GM12878 (cell line): ENCODE measurements at regions not wholly inside any gene's neighbourhood (a gene's known extent, or its start where the extent isn't known, plus 50 kb on each side); places are given as distances from the start of the nearest gene placed in this dataset.

Experiments
- ATAC-seq: fragments of 200-7000 bp; cut with Tn5 transposase; 3 replicates; pipeline ENCODE4 v1.9.1; 2020; ENCODE audit warnings: mild to moderate bottlenecking, moderate library complexity
- BruUV-seq: library from RNA; stranded (reverse); fragments of 400-500 nt; replicated peaks from 2 replicates; lab custom pipeline; 2021; lab: Mats Ljungman, UMichigan
- CTCF ChIA-PET: fragments of 300-600 bp; sonication (Branson Sonifier 250); formaldehyde crosslinking; extraction: SDS; loops from one replicate; lab custom pipeline; 2021; ENCODE audit warnings: inconsistent platforms; lab: Yijun Ruan, JAX
- POLR2A ChIA-PET: fragments of 350-600 bp; formaldehyde crosslinking; extraction: SDS; loops from one replicate; lab custom pipeline; 2021; ENCODE audit warnings: inconsistent platforms; lab: Charles Lee
- RAD21 ChIA-PET: fragments of 300-600 bp; sonication (Branson Sonifier 250); formaldehyde crosslinking; loops from one replicate; lab custom pipeline; 2023; ENCODE audit warnings: antibody characterized with exemption; ENCODE audit not compliant: unreplicated experiment; lab: Charles Lee
- SMC1A ChIA-PET: fragments of 300-600 bp; sonication (Branson Sonifier 250); formaldehyde crosslinking; loops from one replicate; lab custom pipeline; 2023; ENCODE audit not compliant: unreplicated experiment, uncharacterized antibody; lab: Charles Lee
- DNase-seq: peaks from one replicate; pipeline ENCODE4 v3.0.0-alpha.2; 2011; ENCODE audit warnings: low read depth, low spot score
- FAIRE-seq: peaks from 3 replicates; lab custom pipeline; 2011; peaks lifted over from hg19 to GRCh38; lab: Jason Lieb, UNC
- H2AFZ ChIP-seq: 2 replicates; pipeline ENCODE4 v1.6.0; 2011; ENCODE audit warnings: low read depth, low read length, control low read depth; ENCODE audit not compliant: control insufficient read depth
- H3K27ac ChIP-seq: 2 replicates; pipeline ENCODE4 v1.5.1; 2011; ENCODE audit warnings: control low read depth; ENCODE audit not compliant: control insufficient read depth, insufficient read depth
- H3K27me3 ChIP-seq, 2 experiments: replicated peaks in 1 of 2; 2 replicates each; pipeline versions ENCODE4 v1.6.0 to v1.6.1; 2011; ENCODE audit warnings: low read length in 1 of 2; ENCODE audit not compliant: control insufficient read depth in 2 of 2, insufficient read depth in 2 of 2
- H3K36me3 ChIP-seq, 2 experiments: 2 replicates each; pipeline ENCODE4 v1.5.1; 2011; ENCODE audit warnings: low read length in 1 of 2; ENCODE audit not compliant: control insufficient read depth in 2 of 2, insufficient read depth in 2 of 2
- H3K4me1 ChIP-seq: 2 replicates; pipeline ENCODE4 v1.6.1; 2011; ENCODE audit warnings: mild to moderate bottlenecking, low read length, moderate library complexity, mixed read lengths; ENCODE audit not compliant: control insufficient read depth, insufficient read depth
- H3K4me2 ChIP-seq: 2 replicates; pipeline ENCODE4 v1.6.0; 2011; ENCODE audit warnings: control low read depth; ENCODE audit not compliant: control insufficient read depth, insufficient read depth
- H3K4me3 ChIP-seq: fragments of 200-600 bp; sonication (generic); 2 replicates; pipeline ENCODE4 v1.5.1; 2016
- H3K79me2 ChIP-seq: 2 replicates; pipeline ENCODE4 v1.6.0; 2011; ENCODE audit warnings: low read length; ENCODE audit not compliant: control insufficient read depth, insufficient read depth
- H3K9ac ChIP-seq: 2 replicates; pipeline ENCODE4 v1.8.0; 2011; ENCODE audit warnings: low read length, control low read depth, mixed read lengths; ENCODE audit not compliant: control insufficient read depth, insufficient read depth
- H3K9me3 ChIP-seq: replicated peaks from 3 replicates; pipeline ENCODE4 v1.5.1; 2011; ENCODE audit warnings: mild to moderate bottlenecking, low read length; ENCODE audit not compliant: control insufficient read depth, insufficient read depth
- H4K20me1 ChIP-seq: 2 replicates; pipeline ENCODE4 v1.6.0; 2011; ENCODE audit not compliant: control insufficient read depth, insufficient read depth
- HDGF ChIP-seq: fragments of 450-650 bp; IDR thresholded peaks from 2 replicates; pipeline ENCODE4 v1.6.1; 2016; ENCODE audit warnings: antibody characterized with exemption
- SP1 ChIP-seq: IDR thresholded peaks from one replicate; pipeline ENCODE4 v1.6.1; 2011; ENCODE audit warnings: low read depth, low read length
- ZNF274 ChIP-seq: IDR thresholded peaks from one replicate; pipeline ENCODE4 v1.8.0; 2011; ENCODE audit not compliant: insufficient read length, insufficient read depth
- WGBS: methylation state at CpG from one replicate; pipeline ENCODE4 v1.1.6; 2016; ENCODE audit warnings: low lambda C conversion rate; ENCODE audit not compliant: insufficient replicate concordance, insufficient coverage; ENCODE audit errors: missing lambda C conversion rate; 5-methylcytosine and 5-hydroxymethylcytosine counted together
- in situ Hi-C: fragments of 300-500 bp; cut with MboI; formaldehyde crosslinking; loops from 9 replicates; pipeline ENCODE4 v1.14.3; 2018; ENCODE audit warnings: mixed read lengths
- intact Hi-C: fragments of 100-400 bp; cut with micrococcal nuclease; formaldehyde crosslinking; loops from one replicate; pipeline ENCODE4 v1.14.2; 2022; ENCODE audit not compliant: unreplicated experiment
- TF ChIP-seq, protein P1 (sequence below): fragments of 450-650 bp; IDR thresholded peaks from 2 replicates; pipeline ENCODE4 v1.6.1; 2016; ENCODE audit warnings: mild to moderate bottlenecking, moderate library complexity, borderline replicate concordance

GRCh38 chrX:55149242-55149641, 60.4 kb downstream of the PAGE2 start:
- TF ChIP-seq SP1 (no peak), ZNF274 (no peak), HDGF (no peak)
- TF ChIP-seq, protein P1, sequence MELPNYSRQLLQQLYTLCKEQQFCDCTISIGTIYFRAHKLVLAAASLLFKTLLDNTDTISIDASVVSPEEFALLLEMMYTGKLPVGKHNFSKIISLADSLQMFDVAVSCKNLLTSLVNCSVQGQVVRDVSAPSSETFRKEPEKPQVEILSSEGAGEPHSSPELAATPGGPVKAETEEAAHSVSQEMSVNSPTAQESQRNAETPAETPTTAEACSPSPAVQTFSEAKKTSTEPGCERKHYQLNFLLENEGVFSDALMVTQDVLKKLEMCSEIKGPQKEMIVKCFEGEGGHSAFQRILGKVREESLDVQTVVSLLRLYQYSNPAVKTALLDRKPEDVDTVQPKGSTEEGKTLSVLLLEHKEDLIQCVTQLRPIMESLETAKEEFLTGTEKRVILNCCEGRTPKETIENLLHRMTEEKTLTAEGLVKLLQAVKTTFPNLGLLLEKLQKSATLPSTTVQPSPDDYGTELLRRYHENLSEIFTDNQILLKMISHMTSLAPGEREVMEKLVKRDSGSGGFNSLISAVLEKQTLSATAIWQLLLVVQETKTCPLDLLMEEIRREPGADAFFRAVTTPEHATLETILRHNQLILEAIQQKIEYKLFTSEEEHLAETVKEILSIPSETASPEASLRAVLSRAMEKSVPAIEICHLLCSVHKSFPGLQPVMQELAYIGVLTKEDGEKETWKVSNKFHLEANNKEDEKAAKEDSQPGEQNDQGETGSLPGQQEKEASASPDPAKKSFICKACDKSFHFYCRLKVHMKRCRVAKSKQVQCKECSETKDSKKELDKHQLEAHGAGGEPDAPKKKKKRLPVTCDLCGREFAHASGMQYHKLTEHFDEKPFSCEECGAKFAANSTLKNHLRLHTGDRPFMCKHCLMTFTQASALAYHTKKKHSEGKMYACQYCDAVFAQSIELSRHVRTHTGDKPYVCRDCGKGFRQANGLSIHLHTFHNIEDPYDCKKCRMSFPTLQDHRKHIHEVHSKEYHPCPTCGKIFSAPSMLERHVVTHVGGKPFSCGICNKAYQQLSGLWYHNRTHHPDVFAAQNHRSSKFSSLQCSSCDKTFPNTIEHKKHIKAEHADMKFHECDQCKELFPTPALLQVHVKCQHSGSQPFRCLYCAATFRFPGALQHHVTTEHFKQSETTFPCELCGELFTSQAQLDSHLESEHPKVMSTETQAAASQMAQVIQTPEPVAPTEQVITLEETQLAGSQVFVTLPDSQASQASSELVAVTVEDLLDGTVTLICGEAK: no peak
- Histone ChIP-seq H3K27ac (no peak overlapping the region), H3K36me3 (no peaks in the 10 kb centered on the region), H3K27me3 (no peaks in the 10 kb centered on the region), H2AFZ (no peak overlapping the region), H3K9me3 (no peaks in the 10 kb centered on the region), H3K4me3 (no peak overlapping the region), H3K9ac (no peak overlapping the region), H4K20me1 (no peaks in the 10 kb centered on the region), H3K4me1 (no peaks in the 10 kb centered on the region), H3K4me2 (no peak overlapping the region), H3K79me2 (no peaks in the 10 kb centered on the region)
- 39% methylated on average over 3 of the region's 3 CpGs for WGBS
- ATAC-seq: no peak
- DNase-seq: no peak
- ChIA-PET CTCF (interaction anchor here (0.9 kb wide), 1 partner anchor 13 kb away, joined by 3 read pairs; no protein-coding TSS in a partner anchor), RAD21 (no interaction called here), SMC1A (no interaction called here), POLR2A (interaction anchor here (0.6 kb wide), 1 partner anchor 11 kb away, joined by 3 read pairs; no protein-coding TSS in a partner anchor)
- no peak for FAIRE-seq
- intact Hi-C loops: no loop called here
- in situ Hi-C loops: no loop called here
- BruUV-seq: no TSS peak
